DMS114 treated with DMSO at 0.1 percent for 48 hours (cell line): ENCODE measurements at regions not wholly inside any gene's neighbourhood (a gene's known extent, or its start where the extent isn't known, plus 50 kb on each side); places are given as distances from the start of the nearest gene placed in this dataset.
"Not testable (repeated sequence)": the region's sequence is repeated elsewhere in the genome, so short reads cannot be mapped to it uniquely, and the experiment has no call there.

Experiments used
- DNase-seq: peaks from one replicate; lab custom pipeline; 2025; ENCODE audit not compliant: unreplicated experiment; lab: John Stamatoyannopoulos, UW

- no peak for DNase-seq
Measured at GRCh38 chr2:180699657-180700361, 280.6 kb upstream of the UBE2E3 start.

DNA sequence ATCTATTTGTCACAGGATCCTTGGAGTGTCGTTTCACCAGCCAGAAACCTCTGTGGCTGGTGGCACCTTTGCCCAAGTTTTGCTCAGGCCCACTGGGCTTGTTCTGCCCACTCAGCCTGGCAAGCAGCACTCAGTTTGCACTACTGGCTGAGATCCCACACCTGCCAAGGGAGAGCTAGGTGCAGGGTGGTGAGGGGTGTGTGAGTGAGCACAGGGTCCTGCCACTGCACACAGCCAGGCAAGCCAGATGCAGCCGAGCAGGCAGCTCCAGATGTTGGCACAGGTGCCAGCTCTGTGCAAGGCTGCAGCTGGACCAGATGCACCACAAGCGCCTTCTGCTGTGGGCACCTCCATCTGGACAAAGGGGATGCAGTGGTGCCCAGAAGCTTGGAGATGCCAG, 281.7 kb upstream of the UBE2E3 start:
- DNase-seq = no peak

GRCh38 chr2:180695586-180696401, 284.6 kb upstream of the UBE2E3 start:
- no peak for DNase-seq

DNA sequence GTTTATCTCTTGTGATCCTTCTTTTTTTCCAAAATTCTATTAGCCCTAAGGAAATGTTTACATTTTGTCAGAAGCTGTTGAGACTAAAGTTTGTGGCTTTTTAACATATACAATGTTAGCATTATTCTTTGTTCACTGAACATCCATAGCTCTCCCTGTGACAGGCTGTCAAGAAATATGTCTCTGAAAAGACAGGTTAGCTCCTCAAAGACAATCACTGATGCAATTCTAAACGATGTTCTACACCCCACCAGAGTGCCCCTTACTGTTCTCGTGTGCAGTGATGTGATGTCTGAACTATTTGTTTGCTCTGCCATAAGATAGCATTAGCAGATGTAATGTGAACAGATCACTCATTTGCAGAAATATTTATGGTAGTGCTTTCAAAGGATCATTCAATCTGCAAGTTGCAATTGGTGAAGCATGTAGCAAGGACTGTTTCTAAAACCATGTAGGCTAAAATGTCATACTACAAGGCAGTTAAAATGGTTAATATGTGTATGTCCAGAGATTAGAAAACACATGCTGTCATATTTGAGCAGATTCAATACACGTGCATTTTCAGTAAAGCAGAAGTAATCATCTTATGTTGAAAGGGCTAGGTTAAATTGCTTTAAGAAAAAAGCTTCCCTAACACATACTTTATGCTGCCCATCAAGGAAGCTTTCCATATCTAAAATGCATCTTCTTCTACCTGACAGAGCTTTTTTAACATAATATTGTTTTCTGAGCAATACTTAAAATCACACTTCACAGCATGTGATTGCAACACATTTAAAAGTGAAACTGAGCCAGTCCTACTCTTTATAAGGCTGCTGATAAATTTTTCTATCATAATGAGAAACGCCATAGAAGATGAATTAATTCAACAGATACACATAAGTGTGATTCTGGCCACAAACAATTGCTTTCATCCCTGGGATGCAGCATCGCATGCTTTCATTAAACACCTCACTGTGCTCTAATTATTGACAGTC, 285.7 kb upstream of the UBE2E3 start:
- DNase-seq = no peak

GRCh38 chr2:180692322-180692721, 288.1 kb upstream of the UBE2E3 start:
- no peak for DNase-seq

- DNase-seq = not testable (repeated sequence)
Measured at GRCh38 chr2:180691855-180692223, 288.6 kb upstream of the UBE2E3 start.

DNA sequence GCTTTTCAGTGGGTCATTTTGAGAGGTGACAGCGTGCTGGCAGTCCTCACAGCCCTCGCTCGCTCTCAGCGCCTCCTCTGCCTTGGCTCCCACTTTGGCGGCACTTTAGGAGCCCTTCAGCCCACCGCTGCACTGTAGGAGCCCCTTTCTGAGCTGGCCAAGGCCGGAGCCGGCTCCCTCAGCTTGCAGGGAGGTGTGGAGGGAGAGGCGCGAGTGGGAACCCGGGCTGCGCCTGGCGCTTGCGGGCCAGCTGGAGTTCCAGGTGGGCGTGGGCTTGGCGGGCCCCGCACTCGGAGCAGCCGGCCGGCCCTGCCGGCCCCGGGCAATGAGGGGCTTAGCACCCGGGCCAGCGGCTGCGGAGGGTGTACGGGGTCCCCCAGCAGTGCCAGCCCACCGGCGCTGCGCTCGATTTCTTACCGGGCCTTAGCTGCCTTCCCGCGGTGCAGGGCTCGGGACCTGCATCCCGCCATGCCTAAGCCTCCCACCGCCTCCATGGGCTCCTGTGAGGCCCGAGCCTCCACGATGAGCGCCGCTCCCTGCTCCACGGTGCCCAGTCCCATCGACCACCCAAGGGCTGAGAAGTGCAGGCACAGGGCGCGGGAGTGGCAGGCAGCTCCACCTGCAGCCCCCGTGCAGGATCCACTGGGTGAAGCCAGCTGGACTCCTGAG, 289.1 kb upstream of the UBE2E3 start:
- not testable (repeated sequence) for DNase-seq

GRCh38 chr2:180690611-180691010, 289.8 kb upstream of the UBE2E3 start:
- DNase-seq = no peak

DNA sequence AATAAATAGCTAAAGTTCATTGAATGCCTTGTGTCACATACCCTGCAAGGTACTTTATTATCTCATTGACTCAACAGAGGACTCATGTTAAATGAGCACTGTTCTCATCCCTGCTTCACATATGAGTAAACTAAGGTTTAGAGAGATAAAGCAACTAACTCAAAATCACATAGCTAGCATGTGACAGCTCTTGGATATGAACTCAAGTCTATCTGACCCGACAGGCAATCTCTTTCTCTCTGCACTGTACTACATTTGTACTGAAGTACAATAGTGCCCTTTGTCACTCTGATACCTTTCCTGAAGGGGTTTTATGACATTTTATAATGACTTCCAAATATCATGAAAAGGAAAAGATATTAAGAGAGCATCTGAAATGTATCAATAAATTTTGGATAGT, 297.5 kb upstream of the UBE2E3 start:
- DNase-seq = no peak

DNA sequence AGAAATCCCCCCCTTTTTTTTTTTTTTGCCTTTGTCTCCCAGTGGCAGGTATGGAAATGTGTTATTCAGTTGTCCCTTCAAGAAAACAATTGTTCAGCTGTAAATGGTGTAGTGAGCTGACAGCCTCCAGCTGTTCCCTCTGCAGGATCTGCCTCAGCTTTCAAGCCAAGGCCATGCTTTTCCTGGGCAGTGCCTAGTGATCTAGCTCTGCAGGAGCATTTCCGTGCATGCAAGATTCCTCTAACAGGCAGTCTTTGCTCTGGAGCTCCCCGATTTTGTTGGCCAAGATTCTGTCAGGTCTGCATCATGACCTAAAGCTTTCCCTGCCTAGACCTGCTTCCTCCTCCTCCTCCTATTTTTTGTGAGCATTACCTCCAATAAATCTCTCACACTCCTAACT, 300.7 kb upstream of the UBE2E3 start:
- no peak for DNase-seq

GRCh38 chr2:180678625-180678972, 301.8 kb upstream of the UBE2E3 start:
- DNase-seq = no peak

DNA sequence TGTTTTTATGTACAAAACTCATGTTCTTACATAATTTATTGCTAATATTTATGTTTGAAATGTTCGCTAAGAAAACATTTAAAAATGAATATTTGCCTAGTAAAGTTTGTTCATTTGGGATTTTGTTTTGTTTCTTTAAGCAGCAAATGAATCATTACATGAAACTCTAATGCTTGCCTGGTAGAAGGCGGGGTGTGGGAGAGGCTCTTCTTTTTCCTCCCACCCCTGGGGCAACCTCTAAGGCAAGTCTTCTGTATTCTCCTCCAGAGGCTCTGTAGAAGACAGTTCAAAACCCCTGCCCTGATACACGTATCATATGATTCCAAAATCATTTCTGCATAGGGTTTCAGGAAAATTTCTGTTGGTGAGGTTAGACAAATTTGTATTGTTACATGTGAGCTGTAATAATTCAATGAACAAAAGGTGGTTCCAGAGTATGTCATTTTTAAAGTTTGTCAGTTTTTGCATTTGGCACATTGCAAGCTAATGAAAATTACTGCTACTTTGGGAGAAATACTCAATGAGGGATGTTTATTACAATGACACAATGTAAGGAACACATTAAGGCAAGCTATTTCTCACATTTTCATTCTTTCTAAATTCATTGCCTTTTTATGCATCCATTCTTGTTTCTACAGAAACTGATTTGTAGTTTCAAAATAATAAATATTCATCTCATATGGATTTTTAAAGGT, 302.3 kb upstream of the UBE2E3 start:
- DNase-seq = no peak

DNA sequence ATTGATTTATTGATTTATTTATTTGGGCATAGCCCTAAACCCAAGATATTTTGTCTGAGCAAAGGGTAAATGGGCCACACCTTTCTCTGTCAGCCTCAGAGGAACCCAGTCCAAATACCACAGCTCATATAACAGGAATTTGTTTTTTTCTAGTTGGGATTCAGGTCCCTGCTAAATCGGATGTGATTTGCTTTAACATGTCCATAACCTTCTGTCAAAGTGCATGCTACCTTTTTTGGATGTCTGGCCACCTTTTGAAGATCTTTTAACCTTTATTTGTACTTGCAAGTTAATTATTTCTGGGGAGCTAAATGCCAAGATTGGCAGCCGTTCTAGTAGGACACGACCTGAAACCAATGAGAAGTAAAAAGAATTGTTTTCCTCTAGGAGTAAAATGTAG, 303.2 kb upstream of the UBE2E3 start:
- DNase-seq = no peak

- no peak for DNase-seq
Measured at GRCh38 chr2:180676520-180677025, 303.8 kb upstream of the UBE2E3 start.

- DNase-seq = no peak
Measured at GRCh38 chr2:180675170-180675569, 305.2 kb upstream of the UBE2E3 start.

- no peak for DNase-seq
Measured at GRCh38 chr2:180672377-180672776, 308.0 kb upstream of the UBE2E3 start.

- DNase-seq = no peak
Measured at GRCh38 chr2:180670302-180671003, 310.0 kb upstream of the UBE2E3 start.

GRCh38 chr2:180669016-180669415, 311.4 kb upstream of the UBE2E3 start:
- no peak for DNase-seq

DNA sequence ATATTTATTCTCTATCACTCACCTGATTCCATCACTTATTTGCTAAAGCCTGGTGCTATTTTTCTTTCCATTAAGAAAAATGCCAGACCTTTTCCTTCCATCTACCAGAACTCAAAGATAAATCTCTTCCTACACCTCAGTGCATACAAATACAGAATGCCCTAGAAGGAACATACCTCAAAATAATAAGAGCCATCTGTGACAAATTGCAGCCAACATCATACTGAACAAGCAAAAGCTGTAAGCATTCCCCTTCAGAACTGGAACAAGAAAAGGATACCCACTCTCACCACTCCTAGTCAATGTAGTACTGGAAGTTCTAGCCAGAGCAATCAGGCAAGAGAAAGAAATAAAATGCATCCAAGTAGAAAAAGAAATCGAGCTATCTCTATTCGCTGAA, 315.9 kb upstream of the UBE2E3 start:
- no peak for DNase-seq
